ENCODE measurements at regions not wholly inside any gene's neighbourhood (a gene's known extent, or its start where the extent isn't known, plus 50 kb on each side); places are given as distances from the start of the nearest gene placed in this dataset.
"Not testable (repeated sequence)": the region's sequence is repeated elsewhere in the genome, so short reads cannot be mapped to it uniquely, and the experiment has no call there.

DNA sequence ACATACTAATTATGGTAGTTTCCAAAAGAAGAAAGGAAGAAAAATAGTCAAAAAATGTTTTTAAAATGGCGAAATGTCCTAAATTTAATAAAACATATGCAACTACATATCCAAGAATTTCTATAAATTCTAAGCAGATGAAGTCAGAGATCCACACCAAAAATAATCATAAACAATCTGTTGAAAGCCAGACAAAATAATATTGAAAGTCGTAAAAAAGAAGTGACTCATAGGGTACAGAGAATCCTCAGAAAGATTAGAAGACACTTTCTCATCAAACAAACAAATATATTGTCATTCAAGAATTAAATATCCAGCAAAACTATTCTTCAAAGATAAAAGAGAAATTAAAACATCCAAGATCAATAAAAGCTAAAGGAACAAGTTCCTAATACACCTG lies 281.4 kb upstream of the ZNF804A start:
- no peak for TF ChIP-seq CTCF (IDR thresholded peaks at IDR 0.05; ENCODE audit: low read depth, low read length)
- no peak for DNase-seq (ENCODE audit: low read depth, low spot score)
- in situ Hi-C loops (cut with HindIII; ENCODE audit: low sequenced_read_pairs): no loop called here
- no peak overlapping the region for H3K4me3 ChIP-seq (ENCODE audit: low read depth, low read length)

DNA sequence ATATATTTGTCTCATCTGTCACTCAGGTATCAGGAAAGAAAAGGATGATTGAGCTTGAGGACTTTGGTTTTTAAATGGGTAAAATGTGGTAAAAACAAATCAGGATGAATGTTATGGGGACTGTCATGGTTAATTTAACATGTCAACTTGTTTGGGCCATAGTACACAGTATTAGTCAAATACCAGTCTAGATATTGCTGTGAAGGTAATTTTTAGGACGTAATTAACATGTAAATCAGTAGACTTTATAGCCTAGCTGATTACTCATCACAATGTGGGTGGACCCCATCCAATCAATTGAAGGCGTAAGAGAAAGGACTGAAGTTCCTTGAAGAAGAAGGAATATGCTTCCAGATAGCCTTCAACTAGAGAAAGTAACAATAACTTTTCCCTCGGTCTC lies 275.7 kb upstream of the ZNF804A start:
- DNase-seq (ENCODE audit: low read depth, low spot score): no peak
- in situ Hi-C loops (cut with HindIII; ENCODE audit: low sequenced_read_pairs): no loop called here

GRCh38 chr2:184326066-184326465 lies 272.3 kb upstream of the ZNF804A start:
- no peak for TF ChIP-seq CTCF (IDR thresholded peaks at IDR 0.05; ENCODE audit: low read depth, low read length)
- H3K4me3 ChIP-seq (ENCODE audit: low read depth, low read length): no peak overlapping the region
- in situ Hi-C loops (cut with HindIII; ENCODE audit: low sequenced_read_pairs): no loop called here
- DNase-seq (ENCODE audit: low read depth, low spot score): no peak

More for the DNA sequence above, 275.7 kb upstream of the ZNF804A start:
- H3K4me3 ChIP-seq (ENCODE audit: low read depth, low read length): no peak overlapping the region
- TF ChIP-seq CTCF (IDR thresholded peaks at IDR 0.05; ENCODE audit: low read depth, low read length): no peak

DNA sequence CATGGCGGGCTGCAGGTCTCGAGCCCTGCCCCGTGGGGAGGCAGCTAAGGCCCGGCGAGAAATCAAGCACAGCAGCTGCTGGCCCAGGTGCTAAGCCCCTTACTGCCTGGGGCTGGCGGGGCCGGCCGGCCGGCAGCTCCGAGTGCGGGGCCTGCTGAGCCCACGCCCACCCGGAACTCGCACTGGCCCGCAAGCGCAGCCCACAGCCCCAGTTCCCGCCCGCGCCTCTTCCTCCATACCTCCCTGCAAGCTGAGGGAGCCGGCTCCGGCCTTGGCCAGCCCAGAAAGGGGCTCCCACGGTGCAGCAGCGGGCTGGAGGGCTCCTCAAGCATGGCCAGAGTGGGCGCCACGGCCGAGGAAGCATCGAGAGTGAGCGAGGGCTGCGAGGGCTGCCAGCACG lies 270.5 kb upstream of the ZNF804A start:
- H3K4me3 ChIP-seq (ENCODE audit: low read depth, low read length); DNase-seq (ENCODE audit: low read depth, low spot score); in situ Hi-C loops (cut with HindIII; ENCODE audit: low sequenced_read_pairs): not testable (repeated sequence)

- DNase-seq (ENCODE audit: low read depth, low spot score); in situ Hi-C loops (cut with HindIII; ENCODE audit: low sequenced_read_pairs); H3K4me3 ChIP-seq (ENCODE audit: low read depth, low read length): not testable (repeated sequence)
Observed at GRCh38 chr2:184330561-184330960, 267.8 kb upstream of the ZNF804A start.

DNA sequence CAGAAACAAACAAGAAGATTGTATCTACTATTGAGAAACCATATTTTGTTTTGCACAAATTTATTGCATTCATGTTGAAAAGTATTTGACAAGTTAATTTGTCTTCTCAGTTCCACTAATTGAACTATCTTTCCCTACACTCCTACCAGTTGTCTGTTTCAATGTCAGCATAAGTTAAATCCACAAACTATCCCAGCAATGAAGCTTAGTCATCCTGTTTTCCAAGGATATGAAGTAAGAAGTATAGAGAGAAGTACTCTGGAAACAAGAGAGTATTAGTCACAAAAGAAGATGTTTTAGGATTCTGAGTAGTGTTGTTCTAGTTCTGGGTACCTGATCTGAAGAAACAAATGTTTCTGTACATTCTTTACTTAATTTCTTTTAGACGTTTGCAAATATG lies 261.6 kb upstream of the ZNF804A start:
- no peak for TF ChIP-seq CTCF (IDR thresholded peaks at IDR 0.05; ENCODE audit: low read depth, low read length)
- no peak overlapping the region for H3K4me3 ChIP-seq (ENCODE audit: low read depth, low read length)
- in situ Hi-C loops (cut with HindIII; ENCODE audit: low sequenced_read_pairs): no loop called here
- DNase-seq (ENCODE audit: low read depth, low spot score): peak; percentile 30

DNA sequence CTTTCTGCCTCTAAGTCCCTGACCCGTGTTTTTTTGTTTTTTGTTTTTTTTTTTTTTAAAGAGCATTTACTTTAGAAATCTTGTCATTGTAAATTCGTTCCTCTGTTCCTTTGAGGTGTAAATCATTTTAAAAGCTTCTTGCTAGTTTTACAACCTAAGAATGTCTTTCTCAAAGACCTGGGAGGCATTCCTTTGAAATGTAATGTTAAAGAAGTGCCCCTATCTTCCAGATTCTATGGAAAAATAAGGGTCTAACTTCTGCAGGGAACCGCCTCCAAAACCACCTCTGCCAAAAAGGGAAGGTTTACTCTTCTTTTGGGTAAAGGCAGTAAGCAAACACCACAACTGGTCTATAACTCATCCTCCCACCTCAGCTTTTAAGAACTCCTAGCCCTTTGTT lies 259.6 kb upstream of the ZNF804A start:
- no peak for DNase-seq (ENCODE audit: low read depth, low spot score)
- no peak for TF ChIP-seq CTCF (IDR thresholded peaks at IDR 0.05; ENCODE audit: low read depth, low read length)
- H3K4me3 ChIP-seq (ENCODE audit: low read depth, low read length): no peak overlapping the region
- in situ Hi-C loops (cut with HindIII; ENCODE audit: low sequenced_read_pairs): no loop called here

DNA sequence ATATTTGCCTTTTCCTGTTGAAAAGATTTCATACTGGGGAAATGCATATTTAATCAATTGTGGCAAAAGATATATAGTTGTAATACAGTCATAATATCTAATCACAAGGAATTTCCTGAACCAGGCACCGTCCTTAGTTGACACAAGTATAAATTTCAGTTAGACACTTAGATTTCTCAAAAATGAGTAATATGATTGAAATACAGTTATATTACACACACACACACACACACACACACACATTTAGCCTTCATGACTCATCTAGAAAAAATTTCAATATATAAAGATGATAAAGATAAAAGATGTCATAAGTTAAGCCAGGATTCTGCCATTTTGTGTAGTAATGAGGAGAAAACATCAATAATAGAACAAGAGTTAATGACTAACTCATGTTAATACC lies 258.4 kb upstream of the ZNF804A start:
- no peak for TF ChIP-seq CTCF (IDR thresholded peaks at IDR 0.05; ENCODE audit: low read depth, low read length)
- in situ Hi-C loops (cut with HindIII; ENCODE audit: low sequenced_read_pairs): no loop called here
- H3K4me3 ChIP-seq (ENCODE audit: low read depth, low read length): no peak overlapping the region
- peak; percentile 27 for DNase-seq (ENCODE audit: low read depth, low spot score)
